Stimulated activated naive CD4-positive, alpha-beta T cell (primary cell): ENCODE measurements at regions not wholly inside any gene's neighbourhood (a gene's known extent, or its start where the extent isn't known, plus 50 kb on each side); places are given as distances from the start of the nearest gene placed in this dataset.

ENCODE experiments used
- DNase-seq, 6 experiments: peaks; one replicate each; lab custom pipeline; 2025; lab: John Stamatoyannopoulos, UW

DNA sequence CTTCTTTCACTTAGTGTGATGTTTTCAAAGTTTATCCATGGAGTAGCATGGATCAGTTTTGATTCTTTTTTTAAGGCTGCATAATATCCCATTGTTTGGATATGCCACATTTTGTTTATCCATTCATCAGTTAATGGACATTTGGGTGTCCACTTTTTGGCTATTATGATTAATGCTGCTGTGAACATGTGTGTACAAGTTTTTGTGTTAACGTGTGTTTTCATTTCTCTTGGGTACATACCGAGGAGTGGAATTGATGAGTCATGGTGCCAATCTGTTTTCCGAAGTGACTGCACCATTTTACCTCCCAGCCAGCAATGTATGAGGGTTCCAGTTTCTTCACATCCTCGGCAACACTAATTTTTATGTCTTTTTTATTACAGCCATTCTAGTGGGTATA is 78.4 kb upstream of the CCDC28A start:
- no peak for DNase-seq

DNA sequence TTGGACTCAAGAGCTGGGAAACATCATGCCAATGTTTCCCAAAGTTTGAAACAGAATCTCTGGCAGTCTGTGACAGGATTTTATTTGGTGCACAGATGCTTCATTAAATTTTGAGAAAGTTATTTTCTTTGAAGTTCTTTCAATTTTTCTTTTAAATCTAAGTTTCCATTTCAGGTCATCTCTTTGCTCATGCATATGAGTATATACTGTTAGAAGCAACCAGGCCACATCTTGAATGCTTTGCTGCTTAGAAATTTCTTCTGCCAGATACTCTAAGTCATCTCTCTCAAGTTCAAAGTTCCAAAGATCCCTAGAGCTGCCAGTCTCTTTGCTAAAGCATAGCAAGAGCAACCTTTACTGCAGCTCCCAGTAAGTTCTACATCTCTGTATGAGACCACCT is 59.1 kb upstream of the CCDC28A start:
- no peak for DNase-seq

DNA sequence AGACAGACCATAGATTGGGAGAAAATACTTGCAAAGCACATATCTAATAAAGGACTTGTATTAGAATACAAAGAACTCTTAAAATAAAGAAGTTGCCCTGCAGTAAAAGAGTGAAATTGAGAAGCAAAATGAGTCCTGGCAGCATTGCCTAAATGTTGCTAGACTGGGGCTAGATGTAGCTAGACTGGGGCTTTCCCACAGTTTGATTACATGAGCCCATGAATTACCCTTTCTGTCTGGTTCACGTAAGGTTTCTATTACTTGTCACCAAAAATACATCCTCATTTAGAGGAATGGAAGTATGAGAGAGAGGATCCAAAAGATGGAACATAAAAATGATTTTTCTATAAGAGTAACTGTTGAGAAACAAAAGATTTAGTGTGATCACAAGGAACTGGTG is 57.6 kb upstream of the CCDC28A start:
- no peak for DNase-seq

DNA sequence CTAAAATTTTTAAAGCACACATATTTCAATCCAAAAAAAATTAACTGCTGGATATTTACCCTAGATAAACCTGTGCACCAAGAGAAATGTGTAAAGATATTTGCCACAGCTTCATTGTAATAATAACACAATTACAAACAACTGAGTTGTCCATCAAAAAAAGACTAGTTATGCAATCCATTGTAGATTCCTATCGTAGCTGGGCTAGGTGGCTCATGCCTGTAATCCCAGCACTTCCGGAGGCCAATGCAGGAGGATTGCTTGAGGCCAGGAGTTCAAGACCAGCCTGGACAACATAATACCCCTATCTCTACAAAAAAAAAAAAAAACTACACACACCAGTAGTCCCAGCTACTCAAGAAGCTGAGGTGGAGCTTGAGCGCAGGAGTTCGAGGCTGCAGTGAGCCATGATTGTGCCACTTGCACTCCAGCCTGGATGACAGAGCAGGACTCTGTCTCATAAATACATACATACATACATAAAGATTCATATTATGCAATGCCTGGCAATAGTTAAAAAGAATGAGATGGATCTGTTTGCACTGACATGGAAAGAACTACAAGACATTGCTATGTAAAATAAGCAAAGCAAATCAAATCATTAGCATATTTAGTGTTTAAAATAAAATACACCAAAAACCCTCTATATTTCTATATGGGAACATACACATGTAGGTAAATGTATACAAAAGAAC is 56.5 kb upstream of the CCDC28A start:
- no peak for DNase-seq

DNA sequence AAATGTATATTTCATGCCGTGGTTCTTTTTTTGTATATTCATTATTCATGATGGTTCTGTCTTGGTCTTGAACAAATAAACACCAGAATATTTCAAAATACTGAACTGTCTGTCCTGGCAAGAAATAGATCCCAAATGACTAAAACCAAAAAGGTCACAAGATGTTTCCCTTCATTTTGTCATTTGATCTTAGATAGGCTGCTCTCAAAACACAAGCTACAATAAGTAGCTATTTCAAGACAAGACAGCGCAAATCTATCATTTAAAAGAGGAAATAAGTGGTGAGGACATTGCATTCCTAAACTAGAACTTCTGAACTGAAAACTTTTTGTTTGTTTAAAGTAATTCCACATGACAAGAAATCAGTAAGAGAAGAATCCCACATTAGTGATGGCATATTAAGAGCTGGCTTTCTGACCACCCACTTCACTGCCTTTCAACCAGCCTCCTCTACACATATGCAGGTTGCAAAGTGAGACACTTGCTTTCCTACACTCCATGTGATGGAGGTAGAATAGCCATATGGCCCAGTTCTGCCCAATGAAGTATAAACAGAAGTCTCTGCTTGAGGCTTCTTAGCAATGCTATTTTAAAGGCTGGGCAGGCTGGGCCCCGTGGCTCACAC is 54.4 kb upstream of the CCDC28A start:
- no peak for DNase-seq

DNA sequence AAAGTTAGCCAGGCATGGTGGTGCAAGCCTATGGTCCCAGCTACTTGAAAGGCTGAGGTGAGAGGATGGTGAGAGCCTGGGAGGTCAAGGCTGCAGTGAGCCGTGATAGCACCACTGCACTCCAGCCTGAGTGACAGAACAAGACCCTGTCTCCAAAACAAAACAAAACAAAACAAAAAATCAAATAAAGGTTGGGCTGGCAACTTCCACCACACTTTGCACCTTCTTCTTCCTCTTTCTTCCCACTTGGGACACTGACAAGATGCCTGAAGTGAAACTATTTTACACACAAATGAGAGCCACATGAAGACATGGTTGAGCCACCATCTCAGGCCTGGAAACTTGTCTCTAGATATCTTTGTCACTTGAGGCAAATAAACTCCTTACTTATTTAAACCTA is 53.8 kb upstream of the CCDC28A start:
- no peak for DNase-seq

DNA sequence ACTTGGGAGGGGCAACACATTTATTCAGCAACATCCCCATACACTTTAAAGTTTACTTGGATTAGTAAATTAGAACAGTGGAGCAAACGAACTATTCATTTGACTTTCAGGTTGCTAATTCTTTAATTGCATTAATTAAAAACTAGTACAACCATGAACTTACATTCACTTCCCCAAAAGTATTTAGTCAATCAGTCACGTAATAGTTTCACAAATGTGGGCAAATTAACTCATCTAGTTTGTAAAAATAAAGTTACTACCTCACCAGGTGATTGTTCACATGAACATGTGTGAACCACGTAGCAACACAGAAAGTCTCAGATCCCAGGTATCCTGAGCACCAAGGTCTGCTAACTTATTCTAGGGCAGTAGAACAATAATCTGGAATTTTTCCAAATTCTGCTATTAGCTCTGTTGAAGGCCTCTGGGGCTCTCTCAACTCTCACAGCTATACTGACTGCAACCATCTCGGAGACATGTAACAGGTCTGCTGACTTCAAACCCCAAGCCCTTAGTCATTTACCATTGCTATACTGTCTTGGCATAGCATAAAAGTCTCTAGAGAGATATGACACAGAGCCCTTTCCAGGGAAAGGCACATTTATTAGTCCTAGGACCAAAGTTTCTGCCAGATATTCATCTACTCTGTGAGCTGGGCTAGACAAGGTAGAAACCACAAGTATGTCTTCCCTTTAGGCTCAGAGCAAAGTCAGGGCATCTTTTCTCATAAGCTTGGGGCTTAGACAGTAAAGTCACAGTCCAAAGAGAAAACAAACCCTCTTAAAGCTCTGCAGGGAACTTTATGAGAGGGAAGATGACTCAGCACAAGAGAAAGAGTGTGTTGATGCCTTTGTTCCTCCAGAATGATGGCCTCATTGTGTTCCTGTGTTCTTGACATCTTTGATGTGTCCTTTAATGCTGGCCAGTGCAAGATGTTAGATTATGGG is 50.9 kb upstream of the CCDC28A start:
- no peak for DNase-seq
